GM18499 (cell line): ENCODE measurements at regions not wholly inside any gene's neighbourhood (a gene's known extent, or its start where the extent isn't known, plus 50 kb on each side); places are given as distances from the start of the nearest gene placed in this dataset.
"Not testable (repeated sequence)": the region's sequence is repeated elsewhere in the genome, so short reads cannot be mapped to it uniquely, and the experiment has no call there.

Source experiments
- ATAC-seq: cut with Tn5 transposase; IDR thresholded peaks from one replicate; pipeline ENCODE4 v1.9.1; 2021; ENCODE audit warnings: moderate number of reproducible peaks; ENCODE audit not compliant: insufficient read depth, unreplicated experiment

DNA sequence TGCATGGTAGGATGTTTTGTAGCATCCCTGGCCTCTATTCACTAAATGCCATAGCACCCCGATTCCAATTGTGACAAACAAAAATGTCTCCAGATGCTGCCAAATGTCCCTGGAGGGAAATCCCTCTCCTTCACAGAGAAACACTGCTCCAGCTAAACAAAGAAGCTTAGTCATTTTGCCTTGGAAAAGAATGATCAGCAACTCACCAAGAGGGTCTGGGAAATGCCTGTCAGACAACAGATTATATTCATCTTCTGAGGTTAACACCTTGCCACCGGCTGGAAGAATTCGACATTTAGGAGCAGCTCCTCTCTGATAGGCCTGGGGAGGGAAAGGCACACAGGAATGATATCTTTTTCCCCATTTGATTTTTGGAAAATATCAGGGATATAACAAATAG, 84.4 kb downstream of the NIBAN1 start:
- ATAC-seq: no peak

DNA sequence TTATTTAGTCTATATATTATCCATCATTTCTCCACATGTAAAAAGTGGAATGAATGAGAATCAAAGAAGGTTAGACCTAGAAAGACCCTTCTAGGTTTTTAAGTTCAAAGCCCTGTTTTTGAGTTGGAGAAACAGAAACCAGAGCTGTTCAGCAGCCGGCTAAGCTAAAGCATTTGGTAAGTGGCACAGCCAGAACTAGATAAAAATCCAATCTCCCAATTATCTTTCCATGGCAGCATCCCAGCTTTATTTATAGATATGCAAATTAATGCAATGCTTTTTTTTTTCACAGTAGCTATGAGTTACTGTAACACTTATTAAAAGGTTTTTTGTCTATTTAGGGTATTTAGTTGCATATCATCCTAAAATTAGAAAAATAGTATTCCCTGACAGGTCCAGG, 85.1 kb downstream of the NIBAN1 start:
- ATAC-seq: no peak

DNA sequence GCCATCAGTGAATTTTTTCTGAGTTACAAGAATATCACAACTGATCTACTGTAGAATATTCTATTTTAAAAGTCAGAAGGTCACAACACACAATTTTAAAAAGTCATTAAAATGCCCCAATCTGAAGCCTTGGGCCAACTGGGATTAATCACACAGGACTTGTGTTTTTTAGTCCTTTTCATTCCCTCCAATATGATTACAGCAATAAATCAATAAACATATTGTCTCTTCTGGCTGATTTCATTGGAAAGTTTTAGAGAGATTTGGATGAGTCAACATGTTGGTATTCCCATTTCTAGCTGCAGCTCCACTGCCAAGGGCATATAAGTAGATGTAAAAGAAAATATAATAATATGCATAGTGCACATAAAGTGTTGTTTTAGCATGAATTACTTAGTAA, 85.8 kb downstream of the NIBAN1 start:
- no peak for ATAC-seq

DNA sequence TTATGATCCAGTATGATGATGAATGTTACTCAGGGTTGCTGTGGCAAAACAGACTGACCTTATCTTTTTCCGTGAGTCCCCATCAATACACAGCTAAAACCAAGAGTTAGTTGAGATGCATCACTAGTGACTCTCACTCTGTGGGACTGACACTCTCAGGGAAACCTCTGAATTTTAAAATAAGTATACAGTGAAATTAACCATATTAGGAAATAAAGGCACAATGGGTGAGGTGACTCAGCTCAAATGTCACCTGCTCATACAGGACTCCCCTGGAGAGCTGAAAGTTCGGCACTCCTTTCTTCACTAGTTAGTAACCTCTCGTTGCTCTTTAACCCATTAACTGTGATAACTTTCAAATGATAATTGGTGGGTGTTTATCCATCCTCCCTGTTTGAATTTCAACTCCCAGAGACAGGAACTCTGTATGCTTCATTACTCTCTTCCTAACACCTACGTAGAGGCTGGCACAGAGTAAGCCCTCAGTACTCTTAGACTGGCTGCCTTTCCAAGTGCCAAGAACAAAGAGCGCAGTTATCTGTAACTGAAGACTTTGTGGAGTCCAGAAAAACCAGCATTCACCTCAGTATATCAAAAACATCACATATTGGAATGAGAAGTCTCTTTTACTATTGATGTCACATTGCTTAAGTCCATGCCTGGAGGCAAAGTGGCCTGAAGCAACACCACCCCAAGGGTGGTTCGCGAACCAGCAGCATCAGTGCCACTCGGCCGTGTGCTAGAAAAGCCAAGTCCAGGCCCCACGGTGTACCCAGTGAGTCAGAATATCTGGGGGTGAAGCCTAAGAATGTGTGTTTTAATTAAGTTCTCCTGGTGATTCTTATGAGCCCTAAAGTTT, 91.1 kb downstream of the NIBAN1 start:
- no peak for ATAC-seq

- ATAC-seq: no peak
Observed at GRCh38 chr1:184881941-184882913, 92.1 kb downstream of the NIBAN1 start.

DNA sequence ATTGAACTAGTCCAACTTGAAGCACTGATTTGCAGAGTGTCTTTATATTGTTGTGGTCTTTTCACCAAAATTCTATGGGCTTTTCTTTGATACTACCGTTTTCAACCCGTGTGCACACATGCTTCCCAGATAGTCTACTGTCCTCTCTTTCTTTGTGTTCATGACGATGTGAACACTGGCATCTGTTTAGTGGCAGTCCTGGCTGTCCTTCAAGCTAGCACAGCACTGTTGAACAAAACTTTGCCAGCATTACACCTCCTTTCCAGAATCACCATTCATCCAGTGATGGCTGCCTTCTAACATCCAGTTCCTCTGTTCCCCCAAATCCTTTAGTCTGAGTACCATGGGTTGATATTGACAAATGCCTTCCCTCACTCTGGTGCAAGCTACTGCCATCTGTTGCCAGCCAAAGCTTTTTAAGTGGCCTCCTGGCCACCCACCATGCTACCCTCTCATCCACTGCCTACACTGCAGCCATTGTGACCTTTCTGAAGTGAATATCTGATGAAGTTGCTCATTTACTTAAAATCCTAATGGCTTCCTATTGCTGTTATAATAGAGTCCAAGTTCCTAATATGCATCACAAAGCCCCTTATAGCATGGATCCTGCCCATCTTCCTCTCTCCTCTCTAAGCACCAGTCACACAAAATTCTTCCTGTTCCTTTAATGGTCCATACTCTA, 94.3 kb downstream of the NIBAN1 start:
- no peak for ATAC-seq

- no peak for ATAC-seq
Observed at GRCh38 chr1:184878602-184879001, 95.7 kb downstream of the NIBAN1 start.

GRCh38 chr1:184878002-184878401, 96.3 kb downstream of the NIBAN1 start:
- ATAC-seq: no peak

DNA sequence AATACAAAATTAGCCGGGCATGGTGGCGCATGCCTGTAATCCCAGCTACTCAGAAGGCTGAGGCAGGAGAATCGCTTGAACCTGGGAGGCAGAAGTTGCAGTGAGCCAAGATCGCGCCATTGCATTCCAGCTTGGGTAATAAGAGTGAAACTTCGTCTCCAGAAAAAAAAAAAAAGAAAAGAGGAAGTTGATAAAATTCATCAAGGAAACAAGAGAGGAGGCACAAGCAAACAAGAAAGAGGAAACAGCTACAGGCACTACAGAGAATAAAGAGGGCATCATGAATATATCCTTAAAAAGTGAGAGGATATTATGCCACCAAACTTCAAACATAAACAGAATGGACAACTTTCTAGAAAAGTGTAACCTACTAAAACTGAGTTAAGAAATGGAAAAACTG, 98.3 kb downstream of the NIBAN1 start:
- ATAC-seq: not testable (repeated sequence)

GRCh38 chr1:184875218-184875617, 99.1 kb downstream of the NIBAN1 start:
- no peak for ATAC-seq

DNA sequence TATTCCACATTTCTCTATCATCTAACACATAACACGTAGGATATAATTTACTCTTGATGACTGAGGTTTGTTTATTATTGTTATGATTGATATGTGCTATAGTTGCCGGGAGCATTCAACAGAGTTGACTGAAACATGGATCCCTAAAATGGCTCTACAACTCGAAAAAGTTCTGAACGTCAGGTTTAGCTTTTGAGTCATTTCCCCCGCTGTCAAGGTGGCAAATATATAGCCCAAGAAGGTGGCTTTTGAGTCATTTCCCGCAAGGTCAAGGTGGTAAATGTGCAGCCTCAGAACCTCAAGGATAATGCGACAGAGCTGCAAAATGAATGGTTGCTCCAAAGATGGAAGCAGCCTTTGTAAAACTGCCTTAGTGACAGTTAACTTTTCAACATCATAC, 104.0 kb downstream of the NIBAN1 start:
- no peak for ATAC-seq

DNA sequence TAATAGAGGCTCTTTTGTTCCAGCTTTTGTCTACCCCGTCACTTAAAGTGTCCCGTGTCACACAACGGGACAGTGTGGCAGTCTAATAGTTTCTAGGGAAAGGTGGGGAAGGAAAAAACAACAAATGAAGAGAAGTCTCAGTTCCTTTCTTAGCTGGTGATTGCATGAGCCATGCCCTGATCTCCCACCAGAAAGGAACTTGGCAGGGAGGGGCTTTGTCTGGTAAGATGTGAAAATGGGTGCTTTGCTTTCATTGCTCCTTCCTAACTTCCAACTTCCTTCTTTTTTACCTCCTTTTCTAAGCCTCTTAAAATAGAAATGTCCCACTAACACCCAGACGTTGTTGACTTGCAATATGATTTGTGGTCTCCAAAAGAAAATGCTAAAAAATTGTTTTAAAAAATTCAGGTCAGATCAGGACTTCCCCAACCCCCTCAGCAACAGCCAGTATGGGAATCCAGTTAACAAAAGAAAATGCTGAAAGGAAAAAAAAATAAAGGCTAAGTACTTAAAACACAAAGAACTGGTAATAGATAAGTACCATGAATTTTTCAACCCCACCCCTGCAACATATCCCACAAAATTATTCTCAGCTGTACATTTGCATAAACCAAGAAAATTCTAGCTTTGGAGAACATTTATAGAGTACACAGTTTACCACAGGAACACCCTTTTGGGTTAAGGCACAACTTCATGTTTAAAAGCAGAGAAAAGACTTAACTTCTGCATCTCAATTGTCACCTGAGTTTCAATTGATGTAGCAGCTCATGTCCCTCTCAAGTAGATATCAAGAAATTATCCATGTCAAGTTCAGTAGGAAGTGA, 106.2 kb downstream of the NIBAN1 start:
- no peak for ATAC-seq

- ATAC-seq: peak; percentile 90
Observed at GRCh38 chr1:184866991-184867788, 107.1 kb downstream of the NIBAN1 start.

DNA sequence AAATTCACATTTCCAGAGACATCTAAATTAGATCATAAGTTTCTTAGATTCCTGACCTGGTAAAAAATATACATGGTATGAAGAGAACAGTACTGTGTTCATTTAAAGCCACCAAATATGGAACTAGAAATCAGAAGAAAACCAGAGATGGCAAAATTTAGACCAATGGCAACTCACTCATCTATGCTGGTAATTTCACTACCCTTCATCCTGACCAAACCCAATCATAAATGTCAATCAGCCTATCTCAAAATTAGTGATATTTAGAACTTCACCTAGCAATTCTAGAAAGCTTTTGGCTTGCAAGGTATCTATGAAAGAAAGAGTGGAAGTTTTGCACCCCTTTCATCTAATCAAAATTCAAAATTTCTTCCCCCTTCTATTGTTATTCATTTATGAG, 107.7 kb downstream of the NIBAN1 start:
- ATAC-seq: peak; percentile 18

DNA sequence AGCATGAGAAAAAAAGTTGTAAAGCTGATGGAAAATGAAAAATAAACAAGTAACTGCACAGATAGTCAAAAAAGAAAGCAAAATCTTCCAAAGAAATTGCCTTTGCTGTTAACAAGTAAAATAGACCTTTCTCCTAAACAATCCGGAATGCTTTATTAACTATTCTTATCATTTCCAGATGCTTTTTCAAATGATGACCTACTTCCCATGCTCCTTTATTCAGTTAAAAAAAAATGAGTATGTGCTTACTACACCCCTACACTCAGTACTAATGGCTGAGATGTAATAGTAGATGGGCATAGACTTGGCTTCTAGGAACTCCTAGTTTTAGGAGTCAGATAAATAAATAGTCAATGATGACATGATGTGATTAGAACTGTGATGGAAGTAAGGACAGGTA, 108.5 kb downstream of the NIBAN1 start:
- ATAC-seq: no peak

DNA sequence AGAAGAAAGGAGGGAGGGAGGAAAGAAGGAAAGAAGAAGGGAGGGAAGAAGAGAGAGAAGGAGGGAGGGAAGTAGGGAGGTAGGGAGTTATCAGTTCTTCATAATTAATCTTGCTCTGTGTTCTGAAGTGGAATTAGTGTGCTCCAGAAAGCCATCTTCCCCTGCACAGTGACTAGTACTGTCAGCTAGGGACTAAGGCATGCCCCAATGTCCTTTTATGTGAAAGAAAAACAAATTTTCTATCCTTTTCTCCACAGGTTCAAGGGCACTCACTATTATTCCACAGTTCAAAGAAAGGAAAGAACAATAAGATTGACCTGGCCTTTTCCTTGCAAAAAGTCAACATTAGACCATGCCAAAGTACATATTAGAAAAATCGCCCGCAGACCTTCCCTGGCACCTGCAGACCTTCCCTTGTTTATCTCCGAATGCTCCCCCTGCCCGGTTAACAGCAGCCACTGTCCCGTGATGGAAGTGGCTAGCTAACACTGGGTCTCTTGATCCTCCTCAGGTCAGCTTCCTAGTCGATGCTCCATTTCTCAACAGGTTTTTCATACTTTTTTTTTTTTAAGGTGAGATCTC, 107.2 kb upstream of the EDEM3 start:
- ATAC-seq: no peak

DNA sequence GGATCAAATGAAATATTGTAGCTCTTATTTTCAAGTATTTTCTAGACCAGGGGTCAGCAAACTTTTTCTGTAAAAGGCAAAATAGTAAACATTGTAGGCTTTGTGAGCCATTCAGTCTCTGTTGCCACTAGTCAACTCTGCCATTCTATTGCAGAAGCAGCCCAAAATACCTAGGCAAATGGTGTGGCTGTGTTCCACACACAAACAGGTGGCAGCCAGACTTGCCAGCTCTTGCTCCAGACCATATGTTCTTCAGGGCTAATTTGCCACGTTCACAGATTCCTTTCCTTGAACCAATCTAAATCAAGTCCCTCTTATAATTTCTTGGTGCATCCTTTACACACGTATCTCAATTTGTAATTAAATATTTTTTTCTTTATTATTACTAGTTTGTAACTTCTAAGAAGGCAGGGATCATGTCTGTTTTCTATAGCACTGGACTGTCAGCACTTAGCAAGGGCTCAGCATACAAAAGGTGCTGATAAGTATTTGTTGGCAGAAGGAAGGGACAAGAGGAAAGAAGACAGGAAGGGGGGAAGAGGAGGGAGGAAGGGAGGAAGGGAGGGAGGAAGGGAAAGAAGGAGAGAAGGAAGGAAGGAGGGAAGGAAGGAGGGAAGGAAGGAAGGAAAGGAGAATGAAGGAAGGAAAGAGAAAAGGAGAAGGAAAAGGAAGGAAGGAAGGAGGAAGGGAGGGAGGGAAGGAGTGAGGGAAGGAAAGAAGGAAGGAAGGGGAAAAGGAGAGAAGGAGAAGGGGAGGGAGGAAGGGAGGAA, 106.5 kb upstream of the EDEM3 start:
- no peak for ATAC-seq

DNA sequence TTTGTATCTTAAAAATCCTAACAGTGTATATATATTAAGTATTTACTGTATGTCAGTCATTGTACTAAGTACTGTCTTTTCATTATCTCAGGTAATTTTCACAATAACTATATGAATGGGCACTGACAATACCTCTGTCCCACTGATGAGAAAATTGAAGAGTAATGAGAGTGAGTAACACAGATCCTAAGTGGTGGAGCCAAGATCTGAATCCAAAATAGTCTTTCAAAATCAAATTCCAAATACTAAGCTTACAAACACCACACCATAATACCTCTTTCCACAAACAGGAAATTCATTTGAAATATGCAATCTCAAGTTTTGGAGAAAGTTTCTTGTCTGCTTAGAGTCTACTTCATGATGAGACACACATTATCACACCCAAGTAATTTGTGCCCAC, 105.9 kb upstream of the EDEM3 start:
- no peak for ATAC-seq
